ENCODE measurements at regions not wholly inside any gene's neighbourhood (a gene's known extent, or its start where the extent isn't known, plus 50 kb on each side); places are given as distances from the start of the nearest gene placed in this dataset.

DNA sequence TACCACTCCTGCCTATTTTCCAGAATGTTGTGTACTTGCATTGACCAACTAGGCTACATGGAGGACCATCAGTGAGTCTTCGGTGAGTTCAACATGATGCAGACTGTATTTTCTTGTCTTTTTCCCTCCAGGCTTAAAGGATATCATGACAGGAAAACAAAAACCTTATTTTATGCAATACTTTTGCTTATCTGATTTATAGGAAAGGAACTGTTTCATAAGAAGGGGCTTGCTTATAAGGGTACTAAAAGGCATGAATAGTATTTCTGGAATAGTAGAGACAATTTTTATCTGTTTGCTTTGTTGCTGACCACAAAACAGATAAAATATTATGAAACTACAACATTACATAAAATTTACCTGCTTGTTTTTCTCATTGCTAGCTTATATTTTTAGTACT, 374.7 kb downstream of the KLF5 start:
- H3K9me3 ChIP-seq (ENCODE audit: control insufficient read depth, insufficient read depth, low read length) = peaks cover 4% of the 10 kb centered on the region
- H2BK15ac ChIP-seq (ENCODE audit: low read depth, low read length) = no peak overlapping the region
- no peak overlapping the region for H3K27ac ChIP-seq (ENCODE audit: insufficient read depth, low read length)
- ChIA-PET CTCF (no interaction called here), POLR2A (ENCODE audit: unreplicated experiment) (no interaction called here)
- H3K4ac ChIP-seq (ENCODE audit: low read depth, low read length) = no peak overlapping the region
- TF ChIP-seq, protein P1, sequence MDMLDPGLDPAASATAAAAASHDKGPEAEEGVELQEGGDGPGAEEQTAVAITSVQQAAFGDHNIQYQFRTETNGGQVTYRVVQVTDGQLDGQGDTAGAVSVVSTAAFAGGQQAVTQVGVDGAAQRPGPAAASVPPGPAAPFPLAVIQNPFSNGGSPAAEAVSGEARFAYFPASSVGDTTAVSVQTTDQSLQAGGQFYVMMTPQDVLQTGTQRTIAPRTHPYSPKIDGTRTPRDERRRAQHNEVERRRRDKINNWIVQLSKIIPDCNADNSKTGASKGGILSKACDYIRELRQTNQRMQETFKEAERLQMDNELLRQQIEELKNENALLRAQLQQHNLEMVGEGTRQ (IDR thresholded peaks at IDR 0.05; ENCODE audit: low read depth, low read length) = no peak
- TF ChIP-seq RAD21 (IDR thresholded peaks at IDR 0.05; ENCODE audit: low read length) = no peak
- no peak for TF ChIP-seq SMC3 (IDR thresholded peaks at IDR 0.05; ENCODE audit: low read depth, low read length)
- no peak for TF ChIP-seq RFX5 (IDR thresholded peaks at IDR 0.05; ENCODE audit: low read depth, low read length)
- no peak for TF ChIP-seq NFE2L2 (IDR thresholded peaks at IDR 0.05; ENCODE audit: low read depth, low read length)
- TF ChIP-seq, protein P2, sequence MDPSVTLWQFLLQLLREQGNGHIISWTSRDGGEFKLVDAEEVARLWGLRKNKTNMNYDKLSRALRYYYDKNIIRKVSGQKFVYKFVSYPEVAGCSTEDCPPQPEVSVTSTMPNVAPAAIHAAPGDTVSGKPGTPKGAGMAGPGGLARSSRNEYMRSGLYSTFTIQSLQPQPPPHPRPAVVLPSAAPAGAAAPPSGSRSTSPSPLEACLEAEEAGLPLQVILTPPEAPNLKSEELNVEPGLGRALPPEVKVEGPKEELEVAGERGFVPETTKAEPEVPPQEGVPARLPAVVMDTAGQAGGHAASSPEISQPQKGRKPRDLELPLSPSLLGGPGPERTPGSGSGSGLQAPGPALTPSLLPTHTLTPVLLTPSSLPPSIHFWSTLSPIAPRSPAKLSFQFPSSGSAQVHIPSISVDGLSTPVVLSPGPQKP (IDR thresholded peaks at IDR 0.05; ENCODE audit: borderline replicate concordance, low read depth, low read length) = no peak
- H3K79me1 ChIP-seq (ENCODE audit: low read depth in 1 of 2, low read length in 2 of 2) = no peaks in the 10 kb centered on the region
- H3K23ac ChIP-seq (ENCODE audit: low read depth, low read length) = no peak overlapping the region
- H3K14ac ChIP-seq (replicated peaks; ENCODE audit: low read depth, low read length) = no peak overlapping the region
- H3K4me2 ChIP-seq (ENCODE audit: low read depth, low read length) = peak overlapping the region; percentile 59; the same call in 1 of the 2 replicates
- H4K20me1 ChIP-seq (ENCODE audit: insufficient read depth, low read length) = no peaks in the 10 kb centered on the region
- ATAC-seq (ENCODE audit: low read depth) = no peak
- H3K36me3 ChIP-seq (ENCODE audit: control insufficient read depth, insufficient read depth, low read length) = no peaks in the 10 kb centered on the region
- peaks cover 2% of the 10 kb centered on the region; the same call in 1 of the 2 replicates for H3K4me1 ChIP-seq (ENCODE audit: control insufficient read depth, insufficient read depth, low read length)
- H3K9me1 ChIP-seq (ENCODE audit: insufficient read depth, low read length) = no peaks in the 10 kb centered on the region
- no peak overlapping the region for H3K4me3 ChIP-seq (ENCODE audit: insufficient read depth, low read depth, low read length)
- H2BK5ac ChIP-seq (ENCODE audit: low read depth, low read length, poor library complexity, severe bottlenecking) = no peak overlapping the region
- intact Hi-C loops (cut with micrococcal nuclease) = no loop called here
- dilution Hi-C loops (cut with HindIII; ENCODE audit: low sequenced_read_pairs, unreplicated experiment) = no loop called here
- H4K91ac ChIP-seq (ENCODE audit: insufficient read depth, low read depth, low read length) = no peak overlapping the region
- H2BK20ac ChIP-seq (ENCODE audit: low read depth, low read length) = no peak overlapping the region
- H2AK9ac ChIP-seq (replicated peaks; ENCODE audit: low read depth, low read length, poor library complexity) = no peak overlapping the region
- H3K9ac ChIP-seq (ENCODE audit: low read depth, low read length) = no peak overlapping the region
- no peak overlapping the region for H2BK120ac ChIP-seq (ENCODE audit: low read depth, low read length)
- in situ Hi-C loops (cut with MboI; ENCODE audit: low sequenced_read_pairs) = no loop called here
- DNase-seq = no peak
- H4K8ac ChIP-seq (ENCODE audit: low read depth in 2 of 2, low read length in 2 of 2) = no peak overlapping the region
- H2AFZ ChIP-seq (replicated peaks; ENCODE audit: low read length, poor library complexity) = no peak overlapping the region
- H3K27me3 ChIP-seq (ENCODE audit: control insufficient read depth, insufficient read depth, low read length) = no peaks in the 10 kb centered on the region; the same call in 1 of the 2 replicates
- H3K18ac ChIP-seq (ENCODE audit: low read depth, low read length) = no peak overlapping the region; the same call in 1 of the 2 replicates
- WGBS, 2 experiments (ENCODE audit: extremely low coverage in 2 of 2, insufficient read length in 1 of 2) = no CpG with 5 or more reads among the region's 1 CpG
- no peak overlapping the region for H4K5ac ChIP-seq (ENCODE audit: low read depth, low read length)
- BruUV-seq (replicated peaks) = no TSS peak
- no peak overlapping the region for H2AK5ac ChIP-seq (ENCODE audit: low read depth, low read length)
- H3K56ac ChIP-seq (ENCODE audit: extremely low read depth, insufficient read depth, low read length) = no peak overlapping the region
